Spleen (tissue), 11 donors: ENCODE measurements at regions not wholly inside any gene's neighbourhood (a gene's known extent, or its start where the extent isn't known, plus 50 kb on each side); places are given as distances from the start of the nearest gene placed in this dataset.

Source experiments
- DNase-seq: peaks from one replicate; pipeline ENCODE4 v3.0.0-alpha.2; 2020
- H3K27ac ChIP-seq, 8 donors: fragments of 200-600 bp; sonication (generic) in 7 of 8; 1 replicate in 4 of 8; 2 replicates in 4 of 8; pipeline versions ENCODE4 v1.5.0 to v1.8.0; 2016 to 2021; ENCODE audit warnings: inconsistent platforms in 4 of 8, mild to moderate bottlenecking in 4 of 8, moderate library complexity in 1 of 8
- H3K27me3 ChIP-seq, 7 donors: fragments of 200-600 bp; sonication (generic) in 6 of 7; replicated peaks in 1 of 7; 1 replicate in 4 of 7; 2 replicates in 3 of 7; pipeline versions ENCODE4 v1.5.0 to v1.8.0; 2016 to 2021; ENCODE audit warnings: inconsistent platforms in 3 of 7, mild to moderate bottlenecking in 1 of 7
- H3K36me3 ChIP-seq, 6 donors: fragments of 200-600 bp; sonication (generic) in 5 of 6; 1 replicate in 4 of 6; 2 replicates in 2 of 6; pipeline versions ENCODE4 v1.5.0 to v1.8.0; 2016 to 2021; ENCODE audit warnings: inconsistent platforms in 2 of 6
- H3K4me1 ChIP-seq, 6 donors: fragments of 200-600 bp; sonication (generic) in 5 of 6; 1 replicate in 3 of 6; 2 replicates in 3 of 6; pipeline versions ENCODE4 v1.5.0 to v1.8.0; 2016 to 2021; ENCODE audit warnings: inconsistent platforms in 3 of 6
- H3K4me3 ChIP-seq, 8 donors: fragments of 200-600 bp; sonication (generic) in 7 of 8; 1 replicate in 4 of 8; 2 replicates in 4 of 8; pipeline versions ENCODE4 v1.5.0 to v1.8.0; 2016 to 2021; ENCODE audit warnings: inconsistent platforms in 4 of 8, mild to moderate bottlenecking in 4 of 8, moderate library complexity in 2 of 8
- H3K9me3 ChIP-seq, 8 donors: fragments of 200-600 bp; sonication (generic) in 7 of 8; 1 replicate in 4 of 8; 2 replicates in 4 of 8; pipeline versions ENCODE4 v1.5.0 to v1.8.0; 2016 to 2021; ENCODE audit warnings: inconsistent platforms in 4 of 8
- CTCF ChIP-seq, 11 experiments: fragments of 200-600 bp in 7 of 11; fragments of 450-650 bp in 4 of 11; sonication (generic) in 4 of 11; IDR thresholded peaks in 8 of 11; conservative IDR thresholded peaks in 3 of 11; 1 replicate in 7 of 11; 2 replicates in 4 of 11; pipeline versions ENCODE4 v1.4.0 to v1.8.0; 2016 to 2021; ENCODE audit warnings: antibody characterized with exemption in 11 of 11, inconsistent platforms in 4 of 11, mild to moderate bottlenecking in 1 of 11
- POLR2A ChIP-seq, 3 donors: fragments of 450-650 bp; IDR thresholded peaks; one replicate each; pipeline ENCODE4 v1.5.1; 2017; ENCODE audit warnings: antibody characterized with exemption in 3 of 3, mild to moderate bottlenecking in 1 of 3
- POLR2AphosphoS5 ChIP-seq, 3 donors: sonication (generic); formaldehyde crosslinking; IDR thresholded peaks; one replicate each; pipeline ENCODE4 v1.5.1; 2017; ENCODE audit warnings: antibody characterized with exemption in 3 of 3
- WGBS, 5 donors: extraction: QIAGEN DNeasy Blood & Tissue Kit in 3 of 5; methylation state at CpG; one replicate each; pipeline versions ENCODE4 v1.1.5 to v1.1.7; 2013 to 2018; 5-methylcytosine and 5-hydroxymethylcytosine counted together
- intact Hi-C: fragments of 100-400 bp; cut with DNase I; formaldehyde crosslinking; loops from one replicate; pipeline ENCODE4 v1.15.0; 2023; ENCODE audit warnings: low total_unique reads
- donor health status: healthy with polysubstance abuse.
- donor health status: DM: no; HTN: no; CAD: no; lungs with moderate emphysema.
- donor health status: DM: no; HTN: no; CAD: no.
- donor health status: Bipolar disorder and iron deficiency.
- donor health status: healthy.
- donor health status: DM: no; HTN: no; CAD: no.
- donor health status: DM: yes; HTN: yes; CAD: no.

- TF ChIP-seq POLR2A (IDR thresholded peaks at IDR 0.05) (no peak), CTCF (IDR thresholded peaks at IDR 0.05 in 8 of 11, conservative IDR thresholded peaks at IDR 0.05 in 3 of 11) (no peak), POLR2AphosphoS5 (IDR thresholded peaks at IDR 0.05) (no peak)
- Histone ChIP-seq H3K4me3 (no peak overlapping the region), H3K4me1 (peaks cover 0 to 3% (median 0%) of the 10 kb centered on the region in 6 donors), H3K9me3 (peaks cover 0 to 7% (median 0%) of the 10 kb centered on the region in 8 donors), H3K27me3 (no peaks in the 10 kb centered on the region), H3K36me3 (no peaks in the 10 kb centered on the region), H3K27ac (no peak overlapping the region)
- DNase-seq, result no peak
- intact Hi-C loops, result no loop called here
Observed at GRCh38 chr3:106276151-106276550, 407.3 kb upstream of the CBLB start.

DNA sequence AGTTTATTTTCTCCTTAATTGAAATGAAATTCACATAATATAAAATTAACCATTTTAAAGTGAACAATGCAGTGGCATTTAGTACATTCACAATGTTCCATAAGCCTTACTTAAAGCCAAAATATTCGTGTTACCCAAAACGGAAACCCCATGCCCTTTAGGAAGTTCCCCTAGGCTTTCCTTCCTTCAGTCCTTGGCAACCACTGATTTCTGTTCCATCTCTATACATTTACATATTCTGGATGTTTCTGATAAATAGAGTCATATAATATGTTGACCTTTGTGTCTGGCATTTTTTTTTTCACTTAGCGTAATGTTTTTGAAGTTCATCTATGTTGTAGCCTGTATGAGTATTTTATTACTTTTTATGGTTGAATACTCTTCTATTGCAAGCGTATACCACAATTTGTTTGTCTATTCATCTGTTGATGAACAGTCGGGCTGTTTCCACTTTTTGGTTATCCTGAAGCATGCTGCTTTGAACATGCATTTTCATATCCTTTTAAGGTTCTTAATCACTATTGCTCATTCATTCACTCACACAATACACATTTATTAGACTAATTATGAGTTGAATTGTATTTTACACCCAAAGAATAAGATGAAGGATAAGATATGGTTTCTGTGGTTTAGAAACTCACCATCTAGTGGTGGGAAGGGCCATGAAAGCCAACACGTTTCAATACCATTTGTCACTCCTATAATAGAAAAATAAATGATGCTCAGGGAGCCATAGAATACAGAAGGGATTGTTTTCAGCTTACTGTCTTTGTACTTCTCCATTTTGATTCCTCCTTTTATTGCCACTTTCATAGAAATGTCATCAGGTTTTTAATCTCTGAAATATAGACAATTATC lies 408.2 kb upstream of the CBLB start:
- 60 to 67% (median 64%) methylated on average over 6 of the region's 6 CpGs for WGBS, 5 donors
- intact Hi-C loops, result no loop called here
- Histone ChIP-seq H3K4me3 (no peak overlapping the region), H3K4me1 (peaks cover 0 to 3% (median 0%) of the 10 kb centered on the region in 6 donors), H3K9me3 (peaks cover 0 to 7% (median 0%) of the 10 kb centered on the region in 8 donors), H3K27ac (peak overlapping the region in 2 of 8 donors; percentile 3 to 32), H3K27me3 (no peaks in the 10 kb centered on the region), H3K36me3 (no peaks in the 10 kb centered on the region)
- no peak for DNase-seq
- no peak for TF ChIP-seq POLR2A (IDR thresholded peaks at IDR 0.05)
- TF ChIP-seq CTCF (IDR thresholded peaks at IDR 0.05 in 8 of 11, conservative IDR thresholded peaks at IDR 0.05 in 3 of 11), result no peak
- no peak for TF ChIP-seq POLR2AphosphoS5 (IDR thresholded peaks at IDR 0.05)

DNA sequence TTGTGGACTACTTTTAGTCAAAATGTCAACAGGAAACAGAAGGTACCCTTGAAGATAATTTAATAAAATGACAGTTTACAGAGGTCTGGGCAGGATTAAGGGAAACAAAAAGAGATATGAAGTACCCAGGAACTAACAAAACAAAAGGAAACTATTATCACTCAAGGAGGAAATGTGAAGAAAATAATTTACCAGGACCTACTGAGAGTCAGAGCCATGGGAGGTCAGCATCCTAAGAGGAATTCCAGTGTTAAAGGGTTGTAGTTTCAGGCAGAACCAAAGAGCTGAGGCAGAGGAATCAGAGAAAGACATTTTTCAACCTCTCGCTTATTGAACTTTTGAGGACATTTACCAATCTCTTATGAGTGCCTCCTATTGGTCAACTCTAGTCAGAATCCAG lies 408.9 kb upstream of the CBLB start:
- H3K27ac ChIP-seq, result no peak overlapping the region
- H3K27me3 ChIP-seq, result no peaks in the 10 kb centered on the region
- H3K4me1 ChIP-seq, result peaks cover 0 to 3% (median 0%) of the 10 kb centered on the region in 6 donors
- no peaks in the 10 kb centered on the region for H3K36me3 ChIP-seq
- no peak overlapping the region for H3K4me3 ChIP-seq
- peaks cover 0 to 7% (median 0%) of the 10 kb centered on the region in 8 donors for H3K9me3 ChIP-seq
- DNase-seq, result no peak
- TF ChIP-seq CTCF (IDR thresholded peaks at IDR 0.05 in 8 of 11, conservative IDR thresholded peaks at IDR 0.05 in 3 of 11) (no peak), POLR2A (IDR thresholded peaks at IDR 0.05) (no peak), POLR2AphosphoS5 (IDR thresholded peaks at IDR 0.05) (no peak)
- intact Hi-C loops, result no loop called here
- 71 to 93% (median 79%) methylated on average over 1 of the region's 1 CpG for WGBS, 5 donors

GRCh38 chr3:106281221-106281620 lies 412.4 kb upstream of the CBLB start:
- peaks cover 0 to 3% (median 0%) of the 10 kb centered on the region in 6 donors for H3K4me1 ChIP-seq
- no peaks in the 10 kb centered on the region for H3K36me3 ChIP-seq
- 32 to 39% (median 36%) methylated on average over 2 of the region's 2 CpGs for WGBS, 5 donors
- no peaks in the 10 kb centered on the region for H3K9me3 ChIP-seq
- H3K4me3 ChIP-seq, result no peak overlapping the region
- DNase-seq, result no peak
- H3K27ac ChIP-seq, result no peak overlapping the region
- H3K27me3 ChIP-seq, result no peaks in the 10 kb centered on the region
- TF ChIP-seq CTCF (IDR thresholded peaks at IDR 0.05 in 8 of 11, conservative IDR thresholded peaks at IDR 0.05 in 3 of 11), result no peak
- no peak for TF ChIP-seq POLR2AphosphoS5 (IDR thresholded peaks at IDR 0.05)
- no peak for TF ChIP-seq POLR2A (IDR thresholded peaks at IDR 0.05)
- intact Hi-C loops, result no loop called here
